Activated T-helper 9 cell treated with anti-CD3 and anti-CD28 coated beads, Interleukin-2, amount 50 U/mL, for 16 hours (primary cell): ENCODE measurements at regions not wholly inside any gene's neighbourhood (a gene's known extent, or its start where the extent isn't known, plus 50 kb on each side); places are given as distances from the start of the nearest gene placed in this dataset.
"Not testable (repeated sequence)": the region's sequence is repeated elsewhere in the genome, so short reads cannot be mapped to it uniquely, and the experiment has no call there.

Experiments
- DNase-seq: peaks from one replicate; pipeline ENCODE4 v3.0.0-alpha.2; 2020; ENCODE audit warnings: low read depth

- no peak for DNase-seq
Observed at GRCh38 chr11:38438091-38438490, 1840.1 kb upstream of the RAG2 start.

- DNase-seq = no peak
Observed at GRCh38 chr11:38425578-38425977, 1827.5 kb upstream of the RAG2 start.

- DNase-seq = no peak
Observed at GRCh38 chr11:38423042-38423441, 1825.0 kb upstream of the RAG2 start.

GRCh38 chr11:38416141-38416540, 1818.1 kb upstream of the RAG2 start:
- no peak for DNase-seq

GRCh38 chr11:38411149-38411548, 1813.1 kb upstream of the RAG2 start:
- no peak for DNase-seq

GRCh38 chr11:38402063-38402462, 1804.0 kb upstream of the RAG2 start:
- DNase-seq = no peak

GRCh38 chr11:38392176-38392575, 1794.1 kb upstream of the RAG2 start:
- DNase-seq = no peak

- no peak for DNase-seq
Observed at GRCh38 chr11:38384568-38384967, 1786.5 kb upstream of the RAG2 start.

- DNase-seq = no peak
Observed at GRCh38 chr11:38365274-38365673, 1767.2 kb upstream of the RAG2 start.

- no peak for DNase-seq
Observed at GRCh38 chr11:38356255-38356654, 1758.2 kb upstream of the RAG2 start.

GRCh38 chr11:38345286-38345685, 1747.2 kb upstream of the RAG2 start:
- DNase-seq = no peak

- not testable (repeated sequence) for DNase-seq
Observed at GRCh38 chr11:38341612-38342011, 1743.6 kb upstream of the RAG2 start.

GRCh38 chr11:38339835-38340440, 1741.9 kb upstream of the RAG2 start:
- no peak for DNase-seq

GRCh38 chr11:38338022-38338421, 1740.0 kb upstream of the RAG2 start:
- not testable (repeated sequence) for DNase-seq

- DNase-seq = no peak
Observed at GRCh38 chr11:38332046-38332445, 1734.0 kb upstream of the RAG2 start.

GRCh38 chr11:38330578-38330977, 1732.5 kb upstream of the RAG2 start:
- DNase-seq = no peak

GRCh38 chr11:38323961-38324761, 1726.1 kb upstream of the RAG2 start:
- no peak for DNase-seq

GRCh38 chr11:38315151-38315550, 1717.1 kb upstream of the RAG2 start:
- no peak for DNase-seq

- DNase-seq = no peak
Observed at GRCh38 chr11:38307455-38307854, 1709.4 kb upstream of the RAG2 start.

- DNase-seq = no peak
Observed at GRCh38 chr11:38305682-38306081, 1707.6 kb upstream of the RAG2 start.

- no peak for DNase-seq
Observed at GRCh38 chr11:38304926-38305325, 1706.9 kb upstream of the RAG2 start.

- DNase-seq = no peak
Observed at GRCh38 chr11:38302564-38302963, 1704.5 kb upstream of the RAG2 start.

GRCh38 chr11:38300570-38300969, 1702.5 kb upstream of the RAG2 start:
- no peak for DNase-seq
